H1 (cell line): ENCODE measurements at regions not wholly inside any gene's neighbourhood (a gene's known extent, or its start where the extent isn't known, plus 50 kb on each side); places are given as distances from the start of the nearest gene placed in this dataset.

Experiments used
- CTCF ChIA-PET: fragments of 300-600 bp; sonication (Branson Sonifier 250); formaldehyde crosslinking; loops from one replicate; lab custom pipeline; 2021; ENCODE audit not compliant: partially characterized antibody; lab: Charles Lee
- POLR2A ChIA-PET: fragments of 300-600 bp; sonication (Branson Sonifier 250); formaldehyde crosslinking; loops from one replicate; lab custom pipeline; 2021; ENCODE audit warnings: inconsistent platforms; ENCODE audit not compliant: partially characterized antibody; lab: Charles Lee
- DNase-seq, 2 experiments: peaks; one replicate each; pipeline versions ENCODE4 v3.0.0 to v3.0.0-alpha.2; 2010 to 2022; ENCODE audit warnings: low spot score in 2 of 2, low read depth in 1 of 2, mixed read lengths in 1 of 2
- FAIRE-seq: peaks from 2 replicates; lab custom pipeline; 2011; peaks lifted over from hg19 to GRCh38; lab: Jason Lieb, UNC
- H2AFZ ChIP-seq: 2 replicates; pipeline ENCODE4 v1.8.1; 2012; ENCODE audit warnings: low read length, inconsistent platforms
- H2AK5ac ChIP-seq: 2 replicates; pipeline ENCODE4 v1.6.1; 2013; ENCODE audit warnings: low read depth, low read length
- H2BK120ac ChIP-seq: replicated peaks from 2 replicates; pipeline ENCODE3; 2013; ENCODE audit warnings: low read depth, low read length, inconsistent platforms
- H2BK12ac ChIP-seq: 2 replicates; pipeline ENCODE4 v1.6.1; 2013; ENCODE audit warnings: low read depth, low read length
- H2BK15ac ChIP-seq: 2 replicates; pipeline ENCODE4 v1.6.1; 2013; ENCODE audit warnings: low read length
- H2BK20ac ChIP-seq: 2 replicates; pipeline ENCODE4 v1.6.1; 2013; ENCODE audit warnings: low read length
- H2BK5ac ChIP-seq: 2 replicates; pipeline ENCODE4 v1.6.1; 2013; ENCODE audit warnings: low read depth, low read length
- H3K14ac ChIP-seq: 2 replicates; pipeline ENCODE4 v1.6.1; 2013; ENCODE audit warnings: inconsistent platforms; ENCODE audit not compliant: insufficient read length
- H3K18ac ChIP-seq: 2 replicates; pipeline ENCODE4 v1.6.1; 2013; ENCODE audit warnings: low read length; ENCODE audit errors: extremely low read depth
- H3K23ac ChIP-seq: 2 replicates; pipeline ENCODE4 v1.6.1; 2013; ENCODE audit warnings: inconsistent platforms; ENCODE audit not compliant: insufficient read length
- H3K23me2 ChIP-seq: 2 replicates; pipeline ENCODE4 v1.6.1; 2013; ENCODE audit warnings: low read depth, low read length
- H3K27ac ChIP-seq: 2 replicates; pipeline ENCODE4 v1.6.1; 2011; ENCODE audit warnings: low read depth, low read length, inconsistent platforms
- H3K27me3 ChIP-seq, 4 experiments: replicated peaks in 1 of 4; 1 replicate in 1 of 4; 2 replicates in 3 of 4; pipeline versions ENCODE4 v1.6.1 to v1.8.1; 2011 to 2013; ENCODE audit warnings: low read length in 3 of 4, mild to moderate bottlenecking in 3 of 4, inconsistent platforms in 2 of 4, mixed read lengths in 2 of 4, moderate library complexity in 1 of 4; ENCODE audit not compliant: control insufficient read depth in 3 of 4, insufficient read depth in 3 of 4; ENCODE audit errors: extremely low read depth in 1 of 4
- H3K36me3 ChIP-seq, 4 experiments: 2 replicates each; pipeline versions ENCODE4 v1.6.1 to v1.8.1; 2011 to 2013; ENCODE audit warnings: mild to moderate bottlenecking in 4 of 4, low read length in 3 of 4, moderate library complexity in 2 of 4, control low read depth in 1 of 4, inconsistent platforms in 1 of 4; ENCODE audit not compliant: insufficient read depth in 4 of 4, control insufficient read depth in 2 of 4
- H3K4ac ChIP-seq: replicated peaks from 2 replicates; pipeline ENCODE3; 2013; ENCODE audit warnings: low read length, low read depth, mixed read lengths, inconsistent platforms; ENCODE audit not compliant: insufficient read length
- H3K4me1 ChIP-seq, 4 experiments: replicated peaks in 1 of 4; 1 replicate in 1 of 4; 2 replicates in 3 of 4; pipeline versions ENCODE4 v1.6.1 to v1.8.1; 2011 to 2013; ENCODE audit warnings: low read length in 3 of 4, inconsistent platforms in 2 of 4, mixed read lengths in 1 of 4; ENCODE audit not compliant: insufficient read depth in 4 of 4, control insufficient read depth in 3 of 4
- H3K4me2 ChIP-seq, 2 experiments: 2 replicates each; pipeline versions ENCODE4 v1.6.1 to v1.8.1; 2011 to 2013; ENCODE audit warnings: low read depth in 2 of 2, low read length in 2 of 2, control low read depth in 1 of 2, inconsistent platforms in 1 of 2, mild to moderate bottlenecking in 1 of 2; ENCODE audit not compliant: insufficient read depth in 1 of 2
- H3K4me3 ChIP-seq, 4 experiments: fragments of 200-600, 300-600 bp in 1 of 4; sonication (generic), shearing (Covaris generic), sonication (Bioruptor Twin) in 1 of 4; 2 replicates each; pipeline versions ENCODE4 v1.5.1 to v1.8.1; 2011 to 2016; ENCODE audit warnings: low read length in 4 of 4, low read depth in 3 of 4, control low read depth in 2 of 4, inconsistent platforms in 2 of 4, mild to moderate bottlenecking in 2 of 4, mixed read lengths in 1 of 4, moderate library complexity in 1 of 4; ENCODE audit not compliant: insufficient read depth in 2 of 4; ENCODE audit errors: extremely low read depth in 1 of 4
- H3K56ac ChIP-seq: replicated peaks from 2 replicates; pipeline ENCODE3; 2013; ENCODE audit warnings: low read depth, mild to moderate bottlenecking, mixed read lengths, low read length, inconsistent platforms; ENCODE audit not compliant: insufficient read length
- H3K79me1 ChIP-seq: 2 replicates; pipeline ENCODE4 v1.6.1; 2013; ENCODE audit warnings: low read depth, low read length, control low read depth
- H3K79me2 ChIP-seq, 2 experiments: 2 replicates each; pipeline versions ENCODE4 v1.6.1 to v1.8.1; 2012 to 2013; ENCODE audit warnings: low read length in 2 of 2, mild to moderate bottlenecking in 2 of 2, inconsistent platforms in 1 of 2; ENCODE audit not compliant: insufficient read depth in 2 of 2, control insufficient read depth in 1 of 2
- H3K9ac ChIP-seq, 4 experiments: replicated peaks in 1 of 4; 1 replicate in 1 of 4; 2 replicates in 3 of 4; pipeline versions ENCODE4 v1.6.1 to v1.8.1; 2011 to 2013; ENCODE audit warnings: low read depth in 3 of 4, low read length in 3 of 4, control low read depth in 2 of 4, mild to moderate bottlenecking in 2 of 4, moderate library complexity in 2 of 4, inconsistent platforms in 1 of 4; ENCODE audit errors: extremely low read depth in 1 of 4
- H3K9me3 ChIP-seq, 2 experiments: 2 replicates each; pipeline versions ENCODE4 v1.6.1 to v1.8.1; 2012 to 2013; ENCODE audit warnings: mild to moderate bottlenecking in 2 of 2, moderate library complexity in 2 of 2, control low read depth in 1 of 2, inconsistent platforms in 1 of 2, low read depth in 1 of 2, low read length in 1 of 2, mixed read lengths in 1 of 2; ENCODE audit not compliant: insufficient read depth in 2 of 2
- H4K20me1 ChIP-seq, 2 experiments: replicated peaks in 1 of 2; 2 replicates each; pipeline versions ENCODE3 to v1.8.1; 2011 to 2013; ENCODE audit warnings: inconsistent platforms in 2 of 2, low read length in 2 of 2, mild to moderate bottlenecking in 1 of 2; ENCODE audit not compliant: insufficient read depth in 2 of 2, control insufficient read depth in 1 of 2
- H4K5ac ChIP-seq: 2 replicates; pipeline ENCODE4 v1.6.1; 2013; ENCODE audit warnings: low read length, low read depth, mixed read lengths, inconsistent platforms; ENCODE audit not compliant: insufficient read length
- H4K8ac ChIP-seq: 2 replicates; pipeline ENCODE4 v1.8.0; 2013; ENCODE audit warnings: mild to moderate bottlenecking, moderate library complexity, low read length, inconsistent platforms; ENCODE audit not compliant: insufficient read depth; ENCODE audit errors: extremely low read depth
- H4K91ac ChIP-seq: replicated peaks from 2 replicates; pipeline ENCODE3; 2013; ENCODE audit warnings: low read length, mixed read lengths, inconsistent platforms; ENCODE audit not compliant: insufficient read length
- EP300 ChIP-seq, 2 experiments: IDR thresholded peaks; 1 replicate in 1 of 2; 2 replicates in 1 of 2; pipeline ENCODE4 v1.6.1; 2011 to 2012; ENCODE audit warnings: low read depth in 2 of 2, low read length in 2 of 2, mild to moderate bottlenecking in 2 of 2, borderline replicate concordance in 1 of 2, inconsistent platforms in 1 of 2, moderate library complexity in 1 of 2
- GABPA ChIP-seq: IDR thresholded peaks from 2 replicates; pipeline ENCODE4 v1.6.1; 2011; ENCODE audit warnings: mild to moderate bottlenecking, low read length, moderate library complexity, borderline replicate concordance; ENCODE audit not compliant: insufficient read depth
- KDM4A ChIP-seq: IDR thresholded peaks from one replicate; pipeline ENCODE4 v1.7.1; 2012; ENCODE audit warnings: low read depth, mild to moderate bottlenecking, moderate library complexity, low read length, inconsistent platforms; ENCODE audit not compliant: severe bottlenecking
- RBBP5 ChIP-seq: IDR thresholded peaks from 2 replicates; pipeline ENCODE4 v1.7.1; 2012; ENCODE audit warnings: low read depth, mild to moderate bottlenecking, inconsistent platforms, low read length, moderate library complexity, borderline replicate concordance
- RNF2 ChIP-seq: fragments of 200-900, 300-1000 bp; sonication (generic); IDR thresholded peaks from 2 replicates; pipeline ENCODE4 v1.7.1; 2016; ENCODE audit warnings: borderline replicate concordance, low read depth, mild to moderate bottlenecking, antibody characterized with exemption, low read length; ENCODE audit not compliant: poor library complexity, severe bottlenecking; ENCODE audit errors: missing control alignments
- SAP30 ChIP-seq: fragments of 300-600 bp; sonication (generic); IDR thresholded peaks from 2 replicates; pipeline ENCODE4 v1.7.1; 2012; ENCODE audit warnings: low read length, moderate library complexity, mild to moderate bottlenecking, inconsistent platforms; ENCODE audit not compliant: insufficient read depth, insufficient replicate concordance
- SP1 ChIP-seq: IDR thresholded peaks from 2 replicates; pipeline ENCODE4 v1.6.1; 2011; ENCODE audit warnings: low read depth, low read length
- SP4 ChIP-seq: IDR thresholded peaks from 2 replicates; pipeline ENCODE4 v1.6.1; 2012; ENCODE audit warnings: low read length, inconsistent platforms
- SUZ12 ChIP-seq: fragments of 200-600 bp; sonication (generic); IDR thresholded peaks from 2 replicates; pipeline ENCODE4 v1.6.1; 2012; ENCODE audit warnings: mild to moderate bottlenecking, inconsistent platforms, low read length, moderate library complexity, mixed read lengths
- TCF12 ChIP-seq: IDR thresholded peaks from 2 replicates; pipeline ENCODE4 v1.6.1; 2011; ENCODE audit warnings: low read depth, mild to moderate bottlenecking, low read length
- WGBS, 2 experiments: shearing (Covaris generic) in 1 of 2; methylation state at CpG; one replicate each; pipeline versions ENCODE4 v1.1.6 to v1.1.7; 2013 to 2015; ENCODE audit warnings: low lambda C conversion rate in 2 of 2, mixed read lengths in 2 of 2, inconsistent platforms in 1 of 2, low coverage in 1 of 2, missing lambda C conversion rate in 1 of 2; ENCODE audit not compliant: insufficient replicate concordance in 2 of 2, insufficient coverage in 1 of 2, insufficient read length in 1 of 2; ENCODE audit errors: extremely low coverage in 1 of 2, missing lambda C conversion rate in 1 of 2; 5-methylcytosine and 5-hydroxymethylcytosine counted together
- TF ChIP-seq, protein P1 (sequence below): IDR thresholded peaks from 2 replicates; pipeline ENCODE4 v1.6.1; 2011; ENCODE audit warnings: low read length, improper control_type of control experiment

DNA sequence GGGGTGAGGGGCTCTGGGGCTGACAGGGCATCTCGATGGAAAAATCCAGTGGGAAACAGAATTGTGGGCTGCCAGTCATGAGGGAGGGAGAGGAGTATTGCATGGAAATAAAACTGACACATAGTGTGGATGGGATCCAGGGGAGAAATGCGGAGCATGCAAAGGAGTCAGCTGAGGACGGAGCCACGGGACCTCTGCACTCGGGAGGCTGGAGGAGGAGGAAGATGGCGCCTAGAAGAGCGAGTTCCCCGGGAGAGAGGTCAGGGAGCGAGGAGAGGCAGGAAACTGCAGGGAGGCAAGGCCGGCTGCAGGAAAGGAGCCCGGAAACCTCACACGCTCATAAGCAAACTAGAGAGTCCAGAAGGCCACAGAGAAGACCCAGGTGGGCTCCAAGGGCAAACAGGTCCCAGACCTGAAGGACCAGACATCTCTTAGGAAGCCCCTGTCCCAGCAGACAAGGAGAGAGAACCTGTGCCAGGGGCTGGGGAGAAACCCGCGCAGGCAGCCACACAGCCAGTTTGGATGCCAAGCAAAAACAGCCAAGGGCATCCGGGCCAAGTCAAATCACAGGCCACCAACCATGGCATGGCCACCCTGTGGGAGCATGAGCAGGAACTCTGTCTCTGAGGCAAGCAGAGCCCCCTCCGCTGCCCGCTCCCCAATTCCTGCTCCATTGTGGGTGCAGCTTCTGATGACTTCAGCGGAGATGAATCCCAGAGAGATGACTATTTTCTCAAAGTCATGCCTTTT lies 218.8 kb upstream of the ID2 start:
- Histone ChIP-seq H3K18ac (no peak overlapping the region), H3K56ac (no peak overlapping the region), H3K14ac (no peak overlapping the region), H3K23ac (no peak overlapping the region), H3K4me3 (no peak overlapping the region), H3K36me3 (no peaks in the 10 kb centered on the region), H2BK120ac (no peak overlapping the region), H2BK20ac (no peak overlapping the region), H2BK15ac (no peak overlapping the region), H3K4me2 (no peak overlapping the region), H4K20me1 (no peaks in the 10 kb centered on the region), H3K23me2 (no peaks in the 10 kb centered on the region; the same call in 1 of the 2 replicates), H3K79me1 (no peaks in the 10 kb centered on the region), H3K79me2 (no peaks in the 10 kb centered on the region), H3K27me3 (no peaks in the 10 kb centered on the region), H2AFZ (no peak overlapping the region; the same call in 1 of the 2 replicates), H3K27ac (no peak overlapping the region), H4K5ac (no peak overlapping the region), H2AK5ac (no peak overlapping the region), H3K4me1 (no peaks in the 10 kb centered on the region), H4K91ac (no peak overlapping the region), H4K8ac (no peak overlapping the region), H3K9ac (no peak overlapping the region), H3K4ac (no peak overlapping the region), H3K9me3 (no peaks in the 10 kb centered on the region; a peak in 1 of 4 replicates), H2BK5ac (no peak overlapping the region), H2BK12ac (no peak overlapping the region)
- FAIRE-seq (no peak), DNase-seq (no peak)
- ChIA-PET CTCF (no interaction called here), POLR2A (no interaction called here)
- WGBS, 2 experiments, result 92% methylated on average over 14 of the region's 18 CpGs; no CpG with 5 or more reads in 1 of the 2 experiments
- no peak for TF ChIP-seq EP300 (IDR thresholded peaks at IDR 0.05; ENCODE audit: borderline replicate concordance in 1 of 2, low read depth in 2 of 2, low read length in 2 of 2)
- no peak for TF ChIP-seq SP4
- TF ChIP-seq SP1, result no peak
- TF ChIP-seq GABPA, result no peak
- TF ChIP-seq RNF2, result no peak
- no peak for TF ChIP-seq KDM4A
- TF ChIP-seq SAP30, result no peak
- no peak for TF ChIP-seq SUZ12
- TF ChIP-seq RBBP5, result no peak
- TF ChIP-seq, protein P1, sequence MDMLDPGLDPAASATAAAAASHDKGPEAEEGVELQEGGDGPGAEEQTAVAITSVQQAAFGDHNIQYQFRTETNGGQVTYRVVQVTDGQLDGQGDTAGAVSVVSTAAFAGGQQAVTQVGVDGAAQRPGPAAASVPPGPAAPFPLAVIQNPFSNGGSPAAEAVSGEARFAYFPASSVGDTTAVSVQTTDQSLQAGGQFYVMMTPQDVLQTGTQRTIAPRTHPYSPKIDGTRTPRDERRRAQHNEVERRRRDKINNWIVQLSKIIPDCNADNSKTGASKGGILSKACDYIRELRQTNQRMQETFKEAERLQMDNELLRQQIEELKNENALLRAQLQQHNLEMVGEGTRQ, result no peak
- no peak for TF ChIP-seq TCF12
